ENCODE measurements at regions not wholly inside any gene's neighbourhood (a gene's known extent, or its start where the extent isn't known, plus 50 kb on each side); places are given as distances from the start of the nearest gene placed in this dataset.

GRCh38 chr4:16988814-16989213, 90.4 kb upstream of the LDB2 start (continued):
- TF ChIP-seq, protein P1, sequence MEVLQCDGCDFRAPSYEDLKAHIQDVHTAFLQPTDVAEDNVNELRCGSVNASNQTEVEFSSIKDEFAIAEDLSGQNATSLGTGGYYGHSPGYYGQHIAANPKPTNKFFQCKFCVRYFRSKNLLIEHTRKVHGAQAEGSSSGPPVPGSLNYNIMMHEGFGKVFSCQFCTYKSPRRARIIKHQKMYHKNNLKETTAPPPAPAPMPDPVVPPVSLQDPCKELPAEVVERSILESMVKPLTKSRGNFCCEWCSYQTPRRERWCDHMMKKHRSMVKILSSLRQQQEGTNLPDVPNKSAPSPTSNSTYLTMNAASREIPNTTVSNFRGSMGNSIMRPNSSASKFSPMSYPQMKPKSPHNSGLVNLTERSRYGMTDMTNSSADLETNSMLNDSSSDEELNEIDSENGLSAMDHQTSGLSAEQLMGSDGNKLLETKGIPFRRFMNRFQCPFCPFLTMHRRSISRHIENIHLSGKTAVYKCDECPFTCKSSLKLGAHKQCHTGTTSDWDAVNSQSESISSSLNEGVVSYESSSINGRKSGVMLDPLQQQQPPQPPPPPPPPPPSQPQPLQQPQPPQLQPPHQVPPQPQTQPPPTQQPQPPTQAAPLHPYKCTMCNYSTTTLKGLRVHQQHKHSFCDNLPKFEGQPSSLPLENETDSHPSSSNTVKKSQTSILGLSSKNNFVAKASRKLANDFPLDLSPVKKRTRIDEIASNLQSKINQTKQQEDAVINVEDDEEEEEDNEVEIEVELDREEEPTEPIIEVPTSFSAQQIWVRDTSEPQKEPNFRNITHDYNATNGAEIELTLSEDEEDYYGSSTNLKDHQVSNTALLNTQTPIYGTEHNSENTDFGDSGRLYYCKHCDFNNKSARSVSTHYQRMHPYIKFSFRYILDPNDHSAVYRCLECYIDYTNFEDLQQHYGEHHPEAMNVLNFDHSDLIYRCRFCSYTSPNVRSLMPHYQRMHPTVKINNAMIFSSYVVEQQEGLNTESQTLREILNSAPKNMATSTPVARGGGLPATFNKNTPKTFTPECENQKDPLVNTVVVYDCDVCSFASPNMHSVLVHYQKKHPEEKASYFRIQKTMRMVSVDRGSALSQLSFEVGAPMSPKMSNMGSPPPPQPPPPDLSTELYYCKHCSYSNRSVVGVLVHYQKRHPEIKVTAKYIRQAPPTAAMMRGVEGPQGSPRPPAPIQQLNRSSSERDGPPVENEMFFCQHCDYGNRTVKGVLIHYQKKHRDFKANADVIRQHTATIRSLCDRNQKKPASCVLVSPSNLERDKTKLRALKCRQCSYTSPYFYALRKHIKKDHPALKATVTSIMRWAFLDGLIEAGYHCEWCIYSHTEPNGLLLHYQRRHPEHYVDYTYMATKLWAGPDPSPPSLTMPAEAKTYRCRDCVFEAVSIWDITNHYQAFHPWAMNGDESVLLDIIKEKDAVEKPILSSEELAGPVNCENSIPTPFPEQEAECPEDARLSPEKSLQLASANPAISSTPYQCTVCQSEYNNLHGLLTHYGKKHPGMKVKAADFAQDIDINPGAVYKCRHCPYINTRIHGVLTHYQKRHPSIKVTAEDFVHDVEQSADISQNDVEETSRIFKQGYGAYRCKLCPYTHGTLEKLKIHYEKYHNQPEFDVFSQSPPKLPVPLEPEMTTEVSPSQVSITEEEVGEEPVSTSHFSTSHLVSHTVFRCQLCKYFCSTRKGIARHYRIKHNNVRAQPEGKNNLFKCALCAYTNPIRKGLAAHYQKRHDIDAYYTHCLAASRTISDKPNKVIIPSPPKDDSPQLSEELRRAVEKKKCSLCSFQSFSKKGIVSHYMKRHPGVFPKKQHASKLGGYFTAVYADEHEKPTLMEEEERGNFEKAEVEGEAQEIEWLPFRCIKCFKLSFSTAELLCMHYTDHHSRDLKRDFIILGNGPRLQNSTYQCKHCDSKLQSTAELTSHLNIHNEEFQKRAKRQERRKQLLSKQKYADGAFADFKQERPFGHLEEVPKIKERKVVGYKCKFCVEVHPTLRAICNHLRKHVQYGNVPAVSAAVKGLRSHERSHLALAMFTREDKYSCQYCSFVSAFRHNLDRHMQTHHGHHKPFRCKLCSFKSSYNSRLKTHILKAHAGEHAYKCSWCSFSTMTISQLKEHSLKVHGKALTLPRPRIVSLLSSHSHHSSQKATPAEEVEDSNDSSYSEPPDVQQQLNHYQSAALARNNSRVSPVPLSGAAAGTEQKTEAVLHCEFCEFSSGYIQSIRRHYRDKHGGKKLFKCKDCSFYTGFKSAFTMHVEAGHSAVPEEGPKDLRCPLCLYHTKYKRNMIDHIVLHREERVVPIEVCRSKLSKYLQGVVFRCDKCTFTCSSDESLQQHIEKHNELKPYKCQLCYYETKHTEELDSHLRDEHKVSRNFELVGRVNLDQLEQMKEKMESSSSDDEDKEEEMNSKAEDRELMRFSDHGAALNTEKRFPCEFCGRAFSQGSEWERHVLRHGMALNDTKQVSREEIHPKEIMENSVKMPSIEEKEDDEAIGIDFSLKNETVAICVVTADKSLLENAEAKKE (CRISPR knock-in tag; IDR thresholded peaks at IDR 0.05), result no peak

DNA sequence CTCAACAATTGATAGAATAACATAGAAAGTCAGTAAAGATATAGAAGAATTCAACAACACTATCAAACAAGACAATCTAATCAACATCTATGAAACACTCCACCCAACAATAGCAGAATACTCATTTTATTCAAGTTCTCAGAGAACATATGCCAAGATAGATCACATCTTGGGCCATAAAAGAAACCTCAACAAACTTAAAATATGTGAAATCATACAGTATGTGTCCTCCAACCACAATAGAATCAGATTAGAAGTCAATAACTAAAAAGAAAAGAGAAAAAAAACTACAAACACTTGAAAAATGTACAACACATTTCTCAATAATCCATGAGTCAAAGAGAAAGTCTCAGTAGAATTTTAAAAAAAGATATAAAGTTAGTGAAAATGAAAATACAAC, 78.6 kb upstream of the LDB2 start:
- Histone ChIP-seq H3K27me3 (ENCODE audit: insufficient read depth) (no peaks in the 10 kb centered on the region), H3K4me3 (no peak overlapping the region), H3F3A (replicated peaks; ENCODE audit: low read depth) (no peaks in the 10 kb centered on the region), H3K4me2 (no peak overlapping the region), H3K79me2 (replicated peaks; ENCODE audit: insufficient read depth) (no peaks in the 10 kb centered on the region), H3K36me3 (ENCODE audit: insufficient read depth) (no peaks in the 10 kb centered on the region), H3K9me2 (ENCODE audit: insufficient read depth) (peaks cover 3% of the 10 kb centered on the region; the same call in 1 of the 2 replicates), H3K4me1 (ENCODE audit: insufficient read depth) (peaks cover 9% of the 10 kb centered on the region), H2AFZ (no peak overlapping the region), H4K20me1 (replicated peaks; ENCODE audit: insufficient read depth) (no peaks in the 10 kb centered on the region), H3K27ac (ENCODE audit: low read depth) (no peak overlapping the region)
- Mint-ChIP-seq H3K27me3 (ENCODE audit: insufficient read depth, low read depth, poor library complexity) (peaks cover 2% of the 10 kb centered on the region), H3K9me3 (no peaks in the 10 kb centered on the region), H3K27ac (no peak overlapping the region), H3K4me3 (no peak overlapping the region), H3K4me1 (peaks cover 13% of the 10 kb centered on the region; the same call in 2 of the 3 replicates), H3K36me3 (ENCODE audit: low read depth) (no peaks in the 10 kb centered on the region)
- ATAC-seq (no peak), DNase-seq (ENCODE audit: low spot score) (no peak)
- no peak for TF ChIP-seq EZH2phosphoT487 (IDR thresholded peaks at IDR 0.05; ENCODE audit: unreplicated experiment)

DNA sequence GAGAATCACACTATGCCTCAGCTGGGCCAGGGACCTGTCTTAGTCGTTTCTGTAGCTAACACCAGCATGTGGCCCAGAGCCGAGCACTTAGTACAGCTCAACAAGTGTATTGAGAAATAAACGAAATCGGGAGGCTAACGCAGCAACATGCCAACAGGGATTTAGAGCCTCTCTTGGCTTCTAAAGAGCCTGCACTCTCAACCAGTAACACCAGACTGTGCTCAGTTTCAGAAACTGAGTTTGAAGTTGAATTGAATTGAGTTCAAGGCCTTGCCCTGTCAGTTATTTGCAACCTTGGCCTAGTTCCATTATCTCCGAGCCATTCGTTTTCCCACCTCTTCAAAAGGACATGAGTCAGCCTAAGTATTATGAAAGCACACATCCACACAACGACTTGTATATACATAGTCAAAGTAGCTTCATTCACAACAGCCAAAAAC, 71.3 kb upstream of the LDB2 start:
- Histone ChIP-seq H2AFZ (peak overlapping the region; percentile 63; the same call in 1 of the 2 replicates), H3K27ac (ENCODE audit: low read depth) (no peak overlapping the region), H3K4me1 (ENCODE audit: insufficient read depth) (peaks cover 3% of the 10 kb centered on the region; the same call in 1 of the 2 replicates), H3K27me3 (ENCODE audit: insufficient read depth) (no peaks in the 10 kb centered on the region), H3K4me3 (no peak overlapping the region), H3K4me2 (no peak overlapping the region), H3K36me3 (ENCODE audit: insufficient read depth) (no peaks in the 10 kb centered on the region), H3F3A (replicated peaks; ENCODE audit: low read depth) (no peaks in the 10 kb centered on the region), H4K20me1 (replicated peaks; ENCODE audit: insufficient read depth) (no peaks in the 10 kb centered on the region), H3K79me2 (replicated peaks; ENCODE audit: insufficient read depth) (no peaks in the 10 kb centered on the region), H3K9me2 (ENCODE audit: insufficient read depth) (peaks cover 19% of the 10 kb centered on the region)
- ATAC-seq (no peak), DNase-seq (ENCODE audit: low spot score) (no peak)
- Mint-ChIP-seq H3K27me3 (ENCODE audit: insufficient read depth, low read depth, poor library complexity) (peaks cover 5% of the 10 kb centered on the region), H3K9me3 (no peaks in the 10 kb centered on the region), H3K4me1 (peaks cover 7% of the 10 kb centered on the region; the same call in 2 of the 3 replicates), H3K36me3 (ENCODE audit: low read depth) (no peaks in the 10 kb centered on the region), H3K4me3 (no peak overlapping the region), H3K27ac (no peak overlapping the region; the same call in 1 of the 2 replicates)
- no peak for TF ChIP-seq STAT1 (IDR thresholded peaks at IDR 0.05; ENCODE audit: unreplicated experiment)
- TF ChIP-seq JUNB (IDR thresholded peaks at IDR 0.05; ENCODE audit: unreplicated experiment), result no peak
- TF ChIP-seq CTCF (conservative IDR thresholded peaks at IDR 0.05; ENCODE audit: low read depth in 2 of 2), result no peak
- TF ChIP-seq ZNF114 (CRISPR knock-in tag; IDR thresholded peaks at IDR 0.05), result no peak
- no peak for TF ChIP-seq NANOG (IDR thresholded peaks at IDR 0.05; ENCODE audit: borderline replicate concordance)
- TF ChIP-seq CREB1 (CRISPR knock-in tag; IDR thresholded peaks at IDR 0.05; ENCODE audit: low read depth), result no peak
- TF ChIP-seq, protein P2, sequence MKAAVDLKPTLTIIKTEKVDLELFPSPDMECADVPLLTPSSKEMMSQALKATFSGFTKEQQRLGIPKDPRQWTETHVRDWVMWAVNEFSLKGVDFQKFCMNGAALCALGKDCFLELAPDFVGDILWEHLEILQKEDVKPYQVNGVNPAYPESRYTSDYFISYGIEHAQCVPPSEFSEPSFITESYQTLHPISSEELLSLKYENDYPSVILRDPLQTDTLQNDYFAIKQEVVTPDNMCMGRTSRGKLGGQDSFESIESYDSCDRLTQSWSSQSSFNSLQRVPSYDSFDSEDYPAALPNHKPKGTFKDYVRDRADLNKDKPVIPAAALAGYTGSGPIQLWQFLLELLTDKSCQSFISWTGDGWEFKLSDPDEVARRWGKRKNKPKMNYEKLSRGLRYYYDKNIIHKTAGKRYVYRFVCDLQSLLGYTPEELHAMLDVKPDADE (IDR thresholded peaks at IDR 0.05), result no peak

Data from GM23338 (cell line).